Neural cell (in vitro differentiated cells): ENCODE measurements at regions not wholly inside any gene's neighbourhood (a gene's known extent, or its start where the extent isn't known, plus 50 kb on each side); places are given as distances from the start of the nearest gene placed in this dataset.

Experiments used
- H2AFZ ChIP-seq: fragments of 200-600, 300-800 bp; sonication (generic), shearing (Covaris generic); 2 replicates; pipeline ENCODE4 v1.6.0; 2014; ENCODE audit warnings: low read depth, mild to moderate bottlenecking, antibody characterized with exemption, low read length, moderate library complexity
- H3F3A ChIP-seq: fragments of 200-600 bp; shearing (Covaris generic); 2 replicates; pipeline ENCODE4 v1.6.1; 2016; ENCODE audit warnings: mild to moderate bottlenecking, moderate library complexity, mixed read lengths, antibody characterized with exemption, low read length; ENCODE audit not compliant: insufficient read depth, poor library complexity, severe bottlenecking
- H3K27ac ChIP-seq: fragments of 200-600, 300-800 bp; sonication (generic), shearing (Covaris generic); 2 replicates; pipeline ENCODE4 v1.5.1; 2014; ENCODE audit warnings: mild to moderate bottlenecking, low read length, moderate library complexity
- H3K27me3 ChIP-seq: fragments of 300-800, 200-600 bp; sonication (generic), shearing (Covaris generic); 2 replicates; pipeline ENCODE4 v1.6.0; 2014; ENCODE audit warnings: mild to moderate bottlenecking, low read depth, low read length, moderate library complexity; ENCODE audit not compliant: insufficient read depth
- H3K36me3 ChIP-seq: fragments of 300-800, 200-600 bp; sonication (generic), shearing (Covaris generic); 2 replicates; pipeline ENCODE4 v1.5.1; 2014; ENCODE audit warnings: mild to moderate bottlenecking, antibody characterized with exemption, low read length, moderate library complexity; ENCODE audit not compliant: insufficient read depth
- H3K4me2 ChIP-seq: fragments of 300-800, 200-600 bp; sonication (generic), shearing (Covaris generic); 2 replicates; pipeline ENCODE4 v1.6.0; 2014; ENCODE audit warnings: mild to moderate bottlenecking, low read length
- H3K4me3 ChIP-seq: fragments of 300-800, 200-600 bp; sonication (generic), shearing (Covaris generic); 2 replicates; pipeline ENCODE4 v1.5.1; 2014; ENCODE audit warnings: mild to moderate bottlenecking, low read length, moderate library complexity
- H3K79me2 ChIP-seq: fragments of 200-600 bp; shearing (Covaris generic); replicated peaks from 2 replicates; pipeline ENCODE4 v1.6.0; 2014; ENCODE audit warnings: mild to moderate bottlenecking, low read length, moderate library complexity; ENCODE audit not compliant: insufficient read depth
- H3K9ac ChIP-seq: fragments of 300-800, 200-600 bp; sonication (generic), shearing (Covaris generic); 2 replicates; pipeline ENCODE4 v1.6.1; 2016; ENCODE audit warnings: mild to moderate bottlenecking, low read length, mixed read lengths
- H3K9me2 ChIP-seq: fragments of 200-600 bp; shearing (Covaris generic); 2 replicates; pipeline ENCODE4 v1.6.1; 2016; ENCODE audit warnings: mild to moderate bottlenecking, low read length, mixed read lengths; ENCODE audit not compliant: insufficient read depth
- H3K9me3 ChIP-seq: fragments of 200-600, 300-800 bp; sonication (generic), shearing (Covaris generic); 2 replicates; pipeline ENCODE4 v1.6.1; 2016; ENCODE audit warnings: mild to moderate bottlenecking, mixed run types, low read length, moderate library complexity, mixed read lengths
- H4K20me1 ChIP-seq: fragments of 200-600 bp; shearing (Covaris generic); 2 replicates; pipeline ENCODE4 v1.6.1; 2016; ENCODE audit warnings: mild to moderate bottlenecking, mixed run types; ENCODE audit not compliant: insufficient read depth
- EP300 ChIP-seq: fragments of 450-650 bp; conservative IDR thresholded peaks from 2 replicates; pipeline ENCODE4 v1.6.1; 2014; ENCODE audit warnings: antibody characterized with exemption, mild to moderate bottlenecking, moderate library complexity; ENCODE audit not compliant: poor library complexity, severe bottlenecking
- EZH2 ChIP-seq: fragments of 200-600, 300-800 bp; shearing (Covaris generic), sonication (generic); IDR thresholded peaks from 2 replicates; pipeline ENCODE4 v1.6.1; 2014; ENCODE audit warnings: antibody characterized with exemption, low read length, borderline replicate concordance, mild to moderate bottlenecking; ENCODE audit not compliant: insufficient read depth, poor library complexity, severe bottlenecking
- MXI1 ChIP-seq: fragments of 450-650 bp; conservative IDR thresholded peaks from 2 replicates; pipeline ENCODE4 v1.6.1; 2014; ENCODE audit warnings: antibody characterized with exemption, mild to moderate bottlenecking; ENCODE audit not compliant: poor library complexity, severe bottlenecking
- POLR2AphosphoS5 ChIP-seq: IDR thresholded peaks from 2 replicates; pipeline ENCODE4 v1.6.1; 2012
- RAD21 ChIP-seq: fragments of 450-650 bp; conservative IDR thresholded peaks from 2 replicates; pipeline ENCODE4 v1.6.1; 2014; ENCODE audit warnings: antibody characterized with exemption, mild to moderate bottlenecking, moderate library complexity
- REST ChIP-seq: IDR thresholded peaks from 2 replicates; pipeline ENCODE4 v1.6.1; 2012; ENCODE audit warnings: borderline replicate concordance
- SMC3 ChIP-seq: fragments of 450-650 bp; conservative IDR thresholded peaks from 2 replicates; pipeline ENCODE4 v1.6.1; 2014; ENCODE audit warnings: antibody characterized with exemption, mild to moderate bottlenecking, moderate library complexity; ENCODE audit not compliant: poor library complexity
- TAF1 ChIP-seq: IDR thresholded peaks from 2 replicates; pipeline ENCODE4 v1.6.1; 2012; ENCODE audit warnings: low read depth
- TF ChIP-seq, protein P1 (sequence below): fragments of 450-650 bp; IDR thresholded peaks from 2 replicates; pipeline ENCODE4 v1.5.1; 2014; ENCODE audit warnings: antibody characterized with exemption, mild to moderate bottlenecking, moderate library complexity; ENCODE audit not compliant: poor library complexity, severe bottlenecking

DNA sequence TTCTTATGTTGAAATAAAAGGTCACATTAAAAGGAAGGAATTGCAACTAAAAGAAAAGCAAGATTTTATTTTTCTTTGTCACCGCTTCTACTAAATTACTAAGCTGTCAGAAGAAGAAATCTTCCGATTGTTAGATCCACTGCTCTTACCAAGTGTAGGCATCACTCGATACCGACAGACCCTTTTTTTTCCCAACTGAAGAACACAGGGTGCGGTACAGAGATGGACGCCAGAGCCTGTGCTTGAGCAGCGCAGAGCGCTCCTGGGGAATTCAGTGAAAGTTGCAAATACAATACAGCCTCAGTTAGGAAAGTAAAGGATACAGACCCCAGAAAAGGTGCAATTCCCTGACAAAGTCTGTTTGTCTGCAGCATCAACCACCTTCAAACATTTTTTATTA, 94.9 kb upstream of the WDR17 start:
- Histone ChIP-seq H3K9me3 (no peaks in the 10 kb centered on the region), H3K9me2 (no peaks in the 10 kb centered on the region), H4K20me1 (no peaks in the 10 kb centered on the region), H3K4me3 (no peak overlapping the region), H3K79me2 (no peaks in the 10 kb centered on the region), H2AFZ (no peak overlapping the region), H3K27ac (no peak overlapping the region), H3K27me3 (no peaks in the 10 kb centered on the region), H3K36me3 (no peaks in the 10 kb centered on the region), H3F3A (no peaks in the 10 kb centered on the region), H3K4me2 (no peak overlapping the region), H3K9ac (no peak overlapping the region)
- TF ChIP-seq EZH2 = no peak
- no peak for TF ChIP-seq RAD21
- no peak for TF ChIP-seq EP300
- no peak for TF ChIP-seq REST
- TF ChIP-seq SMC3 = no peak
- TF ChIP-seq TAF1 = no peak
- TF ChIP-seq, protein P1, sequence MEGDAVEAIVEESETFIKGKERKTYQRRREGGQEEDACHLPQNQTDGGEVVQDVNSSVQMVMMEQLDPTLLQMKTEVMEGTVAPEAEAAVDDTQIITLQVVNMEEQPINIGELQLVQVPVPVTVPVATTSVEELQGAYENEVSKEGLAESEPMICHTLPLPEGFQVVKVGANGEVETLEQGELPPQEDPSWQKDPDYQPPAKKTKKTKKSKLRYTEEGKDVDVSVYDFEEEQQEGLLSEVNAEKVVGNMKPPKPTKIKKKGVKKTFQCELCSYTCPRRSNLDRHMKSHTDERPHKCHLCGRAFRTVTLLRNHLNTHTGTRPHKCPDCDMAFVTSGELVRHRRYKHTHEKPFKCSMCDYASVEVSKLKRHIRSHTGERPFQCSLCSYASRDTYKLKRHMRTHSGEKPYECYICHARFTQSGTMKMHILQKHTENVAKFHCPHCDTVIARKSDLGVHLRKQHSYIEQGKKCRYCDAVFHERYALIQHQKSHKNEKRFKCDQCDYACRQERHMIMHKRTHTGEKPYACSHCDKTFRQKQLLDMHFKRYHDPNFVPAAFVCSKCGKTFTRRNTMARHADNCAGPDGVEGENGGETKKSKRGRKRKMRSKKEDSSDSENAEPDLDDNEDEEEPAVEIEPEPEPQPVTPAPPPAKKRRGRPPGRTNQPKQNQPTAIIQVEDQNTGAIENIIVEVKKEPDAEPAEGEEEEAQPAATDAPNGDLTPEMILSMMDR = no peak
- TF ChIP-seq MXI1 = no peak
- no peak for TF ChIP-seq POLR2AphosphoS5

DNA sequence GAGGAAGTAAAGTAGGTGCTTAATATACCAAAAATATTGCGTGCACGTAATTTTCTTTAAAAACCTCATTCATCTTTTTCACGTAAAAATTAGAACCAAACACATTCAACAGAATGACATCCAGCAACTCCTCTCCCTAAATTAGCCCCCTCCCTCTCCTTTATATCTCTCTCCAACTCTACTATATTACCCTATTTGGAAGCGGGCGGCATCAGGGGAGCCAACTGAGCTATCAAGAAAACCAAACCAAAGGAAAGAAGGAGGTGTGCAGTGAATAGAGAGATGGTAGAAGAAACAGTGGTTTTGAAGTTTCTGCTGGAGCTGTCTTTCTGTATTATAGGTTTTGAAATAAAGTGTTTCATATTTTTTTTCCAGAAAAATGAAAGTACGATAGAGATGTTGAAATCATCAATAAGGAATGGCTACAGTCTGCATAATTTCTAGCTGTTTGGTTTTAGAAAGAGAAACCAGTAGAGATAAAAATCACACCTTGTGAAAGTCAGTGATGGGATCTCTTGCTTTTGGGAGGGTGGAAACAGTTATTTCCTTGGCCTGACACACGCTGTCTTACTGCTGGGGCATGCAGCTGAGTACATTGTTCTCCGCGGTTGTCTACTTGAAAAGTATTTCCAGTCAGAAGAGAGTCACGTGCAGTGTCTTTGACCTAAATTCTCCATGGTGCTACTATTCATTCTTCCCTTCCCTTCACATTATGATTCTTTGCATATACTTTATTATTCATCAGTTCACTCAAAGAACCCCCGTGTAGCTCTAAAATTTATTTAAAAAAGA, 94.1 kb upstream of the WDR17 start:
- H3K9me3 ChIP-seq = no peaks in the 10 kb centered on the region
- no peak overlapping the region for H3K9ac ChIP-seq
- no peaks in the 10 kb centered on the region for H3K27me3 ChIP-seq
- H3K9me2 ChIP-seq = no peaks in the 10 kb centered on the region
- no peaks in the 10 kb centered on the region for H3K79me2 ChIP-seq
- no peak overlapping the region for H3K27ac ChIP-seq
- no peak overlapping the region for H2AFZ ChIP-seq
- H3K4me2 ChIP-seq = no peak overlapping the region
- H3K36me3 ChIP-seq = no peaks in the 10 kb centered on the region
- H3F3A ChIP-seq = no peaks in the 10 kb centered on the region
- no peaks in the 10 kb centered on the region for H4K20me1 ChIP-seq
- H3K4me3 ChIP-seq = no peak overlapping the region
- TF ChIP-seq SMC3 = no peak
- no peak for TF ChIP-seq POLR2AphosphoS5
- no peak for TF ChIP-seq MXI1
- TF ChIP-seq EP300 = no peak
- TF ChIP-seq RAD21 = no peak
- no peak for TF ChIP-seq EZH2
- TF ChIP-seq TAF1 = no peak
- TF ChIP-seq REST = no peak
- TF ChIP-seq, protein P1 = no peak
